DND-41 (cell line): ENCODE measurements at regions not wholly inside any gene's neighbourhood (a gene's known extent, or its start where the extent isn't known, plus 50 kb on each side); places are given as distances from the start of the nearest gene placed in this dataset.

Experiments used
- EZH2 ChIP-seq: IDR thresholded peaks from 3 replicates; pipeline ENCODE4 v1.6.1; 2012; ENCODE audit warnings: borderline replicate concordance, low read depth, mild to moderate bottlenecking, moderate library complexity, low read length, inconsistent platforms; ENCODE audit not compliant: severe bottlenecking
- TF ChIP-seq, protein P1 (sequence below): IDR thresholded peaks from 2 replicates; pipeline ENCODE4 v1.5.1; 2012; ENCODE audit warnings: borderline replicate concordance, low read length, moderate library complexity, mild to moderate bottlenecking; ENCODE audit not compliant: poor library complexity, severe bottlenecking; ENCODE audit errors: extremely low read depth

DNA sequence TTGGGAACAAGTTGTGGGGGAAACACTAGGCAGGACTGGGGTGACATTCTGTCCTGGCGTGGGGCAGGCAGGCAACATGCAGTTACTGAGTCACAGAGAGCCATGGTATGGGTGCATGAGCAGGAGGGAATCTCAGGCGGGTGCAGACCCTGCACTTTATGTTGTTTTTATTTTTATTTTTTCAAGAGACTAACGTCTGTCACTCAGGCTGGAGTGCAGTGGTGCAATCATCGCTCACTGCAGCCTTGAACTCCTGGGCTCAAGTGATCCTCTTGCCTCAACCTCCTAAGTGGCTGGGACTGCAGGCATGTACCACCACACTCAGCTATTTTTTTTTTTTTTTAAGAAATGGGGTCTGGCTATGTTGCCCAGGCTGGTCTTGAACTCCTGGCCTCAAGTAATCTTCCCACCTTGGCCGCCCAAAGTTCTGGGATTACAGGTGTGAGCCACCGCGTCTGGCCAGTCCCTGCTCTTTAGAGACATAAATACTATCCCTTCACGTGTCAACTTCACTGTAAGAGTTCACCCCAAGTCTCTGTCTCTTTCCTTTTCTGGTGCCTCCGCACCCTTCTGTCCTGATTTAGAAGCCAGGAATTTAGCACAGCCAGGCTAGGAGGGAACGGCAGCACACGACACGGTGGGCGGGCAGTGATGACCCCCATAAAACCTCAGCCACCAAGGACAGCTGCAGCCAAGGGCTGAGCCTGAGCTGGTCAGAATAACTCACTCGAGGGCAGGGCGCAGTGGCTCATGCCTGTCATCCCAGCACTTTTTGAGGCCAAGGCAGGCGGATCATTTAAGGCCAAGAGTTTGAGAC is 72.8 kb upstream of the IQSEC1 start:
- TF ChIP-seq, protein P1, sequence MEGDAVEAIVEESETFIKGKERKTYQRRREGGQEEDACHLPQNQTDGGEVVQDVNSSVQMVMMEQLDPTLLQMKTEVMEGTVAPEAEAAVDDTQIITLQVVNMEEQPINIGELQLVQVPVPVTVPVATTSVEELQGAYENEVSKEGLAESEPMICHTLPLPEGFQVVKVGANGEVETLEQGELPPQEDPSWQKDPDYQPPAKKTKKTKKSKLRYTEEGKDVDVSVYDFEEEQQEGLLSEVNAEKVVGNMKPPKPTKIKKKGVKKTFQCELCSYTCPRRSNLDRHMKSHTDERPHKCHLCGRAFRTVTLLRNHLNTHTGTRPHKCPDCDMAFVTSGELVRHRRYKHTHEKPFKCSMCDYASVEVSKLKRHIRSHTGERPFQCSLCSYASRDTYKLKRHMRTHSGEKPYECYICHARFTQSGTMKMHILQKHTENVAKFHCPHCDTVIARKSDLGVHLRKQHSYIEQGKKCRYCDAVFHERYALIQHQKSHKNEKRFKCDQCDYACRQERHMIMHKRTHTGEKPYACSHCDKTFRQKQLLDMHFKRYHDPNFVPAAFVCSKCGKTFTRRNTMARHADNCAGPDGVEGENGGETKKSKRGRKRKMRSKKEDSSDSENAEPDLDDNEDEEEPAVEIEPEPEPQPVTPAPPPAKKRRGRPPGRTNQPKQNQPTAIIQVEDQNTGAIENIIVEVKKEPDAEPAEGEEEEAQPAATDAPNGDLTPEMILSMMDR = no peak
- no peak for TF ChIP-seq EZH2
